ENCODE measurements at regions not wholly inside any gene's neighbourhood (a gene's known extent, or its start where the extent isn't known, plus 50 kb on each side); places are given as distances from the start of the nearest gene placed in this dataset.

GRCh38 chr1:232177438-232177837 is 452.5 kb downstream of the SIPA1L2 start:
- POLR2A ChIA-PET = interaction anchor here (0.6 kb wide), 1 partner anchor 122 kb away, joined by 3 read pairs; no protein-coding TSS in a partner anchor
- H3K27me3 ChIP-seq (ENCODE audit: control insufficient read depth, insufficient read depth, low read length) = no peaks in the 10 kb centered on the region; the same call in 1 of the 2 replicates
- DNase-seq (ENCODE audit: low read depth, low spot score) = no peak
- H3K4me3 ChIP-seq (ENCODE audit: low read depth in 2 of 2, low read length in 2 of 2) = no peak overlapping the region
- H3K9me3 ChIP-seq (ENCODE audit: control insufficient read depth, insufficient read depth, low read depth, low read length) = no peaks in the 10 kb centered on the region
- intact Hi-C loops (cut with micrococcal nuclease; ENCODE audit: unreplicated experiment) (no loop called here), in situ Hi-C loops (cut with HindIII; ENCODE audit: low pct_unique_long_range_greater_than_20kb, low sequenced_read_pairs) (no loop called here)
- no peak overlapping the region for H3K27ac ChIP-seq (ENCODE audit: low read length)
- H3K36me3 ChIP-seq (ENCODE audit: control insufficient read depth, insufficient read depth, low read length) = no peaks in the 10 kb centered on the region
- TF ChIP-seq REST (IDR thresholded peaks at IDR 0.05; ENCODE audit: insufficient read depth in 1 of 2, low read depth in 2 of 2, low read length in 1 of 2) (no peak), SIN3A (IDR thresholded peaks at IDR 0.05; ENCODE audit: borderline replicate concordance, insufficient read depth, low read depth, low read length) (no peak)
- BruUV-seq (replicated peaks) = no TSS peak
- no peaks in the 10 kb centered on the region for H3K4me1 ChIP-seq (ENCODE audit: control insufficient read depth, insufficient read depth, low read length)
- CTCF ChIA-PET = no interaction called here
- ATAC-seq = no peak

GRCh38 chr1:232176222-232176621 is 453.7 kb downstream of the SIPA1L2 start:
- POLR2A ChIA-PET = no interaction called here
- Histone ChIP-seq H3K36me3 (ENCODE audit: control insufficient read depth, insufficient read depth, low read length) (no peaks in the 10 kb centered on the region), H3K4me3 (ENCODE audit: low read depth in 2 of 2, low read length in 2 of 2) (no peak overlapping the region), H3K27me3 (ENCODE audit: control insufficient read depth, insufficient read depth, low read length) (no peaks in the 10 kb centered on the region), H3K9me3 (ENCODE audit: control insufficient read depth, insufficient read depth, low read depth, low read length) (no peaks in the 10 kb centered on the region), H3K4me1 (ENCODE audit: control insufficient read depth, insufficient read depth, low read length) (no peaks in the 10 kb centered on the region), H3K27ac (ENCODE audit: low read length) (no peak overlapping the region)
- CTCF ChIA-PET = no interaction called here
- TF ChIP-seq POLR2AphosphoS5 (IDR thresholded peaks at IDR 0.05; ENCODE audit: low read depth, low read length) (no peak), SIN3A (IDR thresholded peaks at IDR 0.05; ENCODE audit: borderline replicate concordance, insufficient read depth, low read depth, low read length) (no peak), CTCF (IDR thresholded peaks at IDR 0.05) (no peak), TCF7L2 (IDR thresholded peaks at IDR 0.05; ENCODE audit: low read depth, low read length) (no peak), REST (IDR thresholded peaks at IDR 0.05; ENCODE audit: insufficient read depth in 1 of 2, low read depth in 2 of 2, low read length in 1 of 2) (no peak)
- in situ Hi-C loops (cut with HindIII; ENCODE audit: low pct_unique_long_range_greater_than_20kb, low sequenced_read_pairs) = no loop called here
- intact Hi-C loops (cut with micrococcal nuclease; ENCODE audit: unreplicated experiment) = no loop called here
- ATAC-seq = no peak
- BruUV-seq (replicated peaks) = no TSS peak
- no peak for DNase-seq (ENCODE audit: low read depth, low spot score)
